ENCODE measurements at regions not wholly inside any gene's neighbourhood (a gene's known extent, or its start where the extent isn't known, plus 50 kb on each side); places are given as distances from the start of the nearest gene placed in this dataset.

DNA sequence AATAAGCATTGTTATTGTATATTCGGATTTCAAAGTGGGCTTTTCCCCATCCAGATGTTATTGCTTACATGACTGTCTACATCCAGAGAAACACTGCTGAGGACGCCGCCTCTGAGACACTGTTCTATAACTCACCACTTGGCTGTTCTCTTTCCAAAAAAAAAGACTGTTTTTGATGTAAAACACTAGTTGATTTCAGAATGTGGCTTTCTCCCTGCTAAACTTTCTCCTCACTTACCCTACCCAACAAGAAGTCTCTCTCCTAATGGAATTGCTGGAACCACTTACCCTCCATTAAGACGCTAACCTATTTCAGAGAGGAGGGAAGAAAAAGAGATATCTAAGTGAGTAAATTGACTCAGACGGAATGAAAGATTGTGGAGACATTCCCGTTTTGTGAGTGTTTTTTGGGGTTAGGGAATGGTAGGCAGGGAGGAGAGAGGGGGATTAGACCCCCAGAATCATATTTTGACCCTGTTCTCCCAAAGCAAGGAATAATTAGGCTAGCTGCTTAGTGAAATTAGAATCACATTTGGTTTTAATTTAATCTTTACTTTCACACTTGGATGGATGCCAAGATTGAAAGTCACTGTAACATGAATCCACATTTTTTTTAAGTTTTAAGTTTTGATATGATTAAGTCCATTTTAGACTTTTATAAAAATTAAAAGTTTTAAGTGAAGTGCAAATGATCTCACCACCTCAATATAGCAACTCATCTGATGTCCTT lies 174.9 kb downstream of the CHIC2 start:
- TF ChIP-seq, protein P1, sequence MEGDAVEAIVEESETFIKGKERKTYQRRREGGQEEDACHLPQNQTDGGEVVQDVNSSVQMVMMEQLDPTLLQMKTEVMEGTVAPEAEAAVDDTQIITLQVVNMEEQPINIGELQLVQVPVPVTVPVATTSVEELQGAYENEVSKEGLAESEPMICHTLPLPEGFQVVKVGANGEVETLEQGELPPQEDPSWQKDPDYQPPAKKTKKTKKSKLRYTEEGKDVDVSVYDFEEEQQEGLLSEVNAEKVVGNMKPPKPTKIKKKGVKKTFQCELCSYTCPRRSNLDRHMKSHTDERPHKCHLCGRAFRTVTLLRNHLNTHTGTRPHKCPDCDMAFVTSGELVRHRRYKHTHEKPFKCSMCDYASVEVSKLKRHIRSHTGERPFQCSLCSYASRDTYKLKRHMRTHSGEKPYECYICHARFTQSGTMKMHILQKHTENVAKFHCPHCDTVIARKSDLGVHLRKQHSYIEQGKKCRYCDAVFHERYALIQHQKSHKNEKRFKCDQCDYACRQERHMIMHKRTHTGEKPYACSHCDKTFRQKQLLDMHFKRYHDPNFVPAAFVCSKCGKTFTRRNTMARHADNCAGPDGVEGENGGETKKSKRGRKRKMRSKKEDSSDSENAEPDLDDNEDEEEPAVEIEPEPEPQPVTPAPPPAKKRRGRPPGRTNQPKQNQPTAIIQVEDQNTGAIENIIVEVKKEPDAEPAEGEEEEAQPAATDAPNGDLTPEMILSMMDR (IDR thresholded peaks at IDR 0.05 in 4 of 5, conservative IDR thresholded peaks at IDR 0.05 in 1 of 5): no peak
- TF ChIP-seq POLR2A (IDR thresholded peaks at IDR 0.05): no peak

Data from gastrocnemius medialis (tissue), 4 donors.